Neural cell (in vitro differentiated cells): ENCODE measurements at regions not wholly inside any gene's neighbourhood (a gene's known extent, or its start where the extent isn't known, plus 50 kb on each side); places are given as distances from the start of the nearest gene placed in this dataset.

Experiments used
- H2AFZ ChIP-seq: fragments of 200-600, 300-800 bp; sonication (generic), shearing (Covaris generic); 2 replicates; pipeline ENCODE4 v1.6.0; 2014; ENCODE audit warnings: low read depth, mild to moderate bottlenecking, antibody characterized with exemption, low read length, moderate library complexity
- H3F3A ChIP-seq: fragments of 200-600 bp; shearing (Covaris generic); 2 replicates; pipeline ENCODE4 v1.6.1; 2016; ENCODE audit warnings: mild to moderate bottlenecking, moderate library complexity, mixed read lengths, antibody characterized with exemption, low read length; ENCODE audit not compliant: insufficient read depth, poor library complexity, severe bottlenecking
- H3K27ac ChIP-seq: fragments of 200-600, 300-800 bp; sonication (generic), shearing (Covaris generic); 2 replicates; pipeline ENCODE4 v1.5.1; 2014; ENCODE audit warnings: mild to moderate bottlenecking, low read length, moderate library complexity
- H3K27me3 ChIP-seq: fragments of 300-800, 200-600 bp; sonication (generic), shearing (Covaris generic); 2 replicates; pipeline ENCODE4 v1.6.0; 2014; ENCODE audit warnings: mild to moderate bottlenecking, low read depth, low read length, moderate library complexity; ENCODE audit not compliant: insufficient read depth
- H3K36me3 ChIP-seq: fragments of 300-800, 200-600 bp; sonication (generic), shearing (Covaris generic); 2 replicates; pipeline ENCODE4 v1.5.1; 2014; ENCODE audit warnings: mild to moderate bottlenecking, antibody characterized with exemption, low read length, moderate library complexity; ENCODE audit not compliant: insufficient read depth
- H3K4me2 ChIP-seq: fragments of 300-800, 200-600 bp; sonication (generic), shearing (Covaris generic); 2 replicates; pipeline ENCODE4 v1.6.0; 2014; ENCODE audit warnings: mild to moderate bottlenecking, low read length
- H3K4me3 ChIP-seq: fragments of 300-800, 200-600 bp; sonication (generic), shearing (Covaris generic); 2 replicates; pipeline ENCODE4 v1.5.1; 2014; ENCODE audit warnings: mild to moderate bottlenecking, low read length, moderate library complexity
- H3K79me2 ChIP-seq: fragments of 200-600 bp; shearing (Covaris generic); replicated peaks from 2 replicates; pipeline ENCODE4 v1.6.0; 2014; ENCODE audit warnings: mild to moderate bottlenecking, low read length, moderate library complexity; ENCODE audit not compliant: insufficient read depth
- H3K9ac ChIP-seq: fragments of 300-800, 200-600 bp; sonication (generic), shearing (Covaris generic); 2 replicates; pipeline ENCODE4 v1.6.1; 2016; ENCODE audit warnings: mild to moderate bottlenecking, low read length, mixed read lengths
- H3K9me2 ChIP-seq: fragments of 200-600 bp; shearing (Covaris generic); 2 replicates; pipeline ENCODE4 v1.6.1; 2016; ENCODE audit warnings: mild to moderate bottlenecking, low read length, mixed read lengths; ENCODE audit not compliant: insufficient read depth
- H3K9me3 ChIP-seq: fragments of 200-600, 300-800 bp; sonication (generic), shearing (Covaris generic); 2 replicates; pipeline ENCODE4 v1.6.1; 2016; ENCODE audit warnings: mild to moderate bottlenecking, mixed run types, low read length, moderate library complexity, mixed read lengths
- H4K20me1 ChIP-seq: fragments of 200-600 bp; shearing (Covaris generic); 2 replicates; pipeline ENCODE4 v1.6.1; 2016; ENCODE audit warnings: mild to moderate bottlenecking, mixed run types; ENCODE audit not compliant: insufficient read depth
- CTCF ChIP-seq: fragments of 450-650 bp; IDR thresholded peaks from 2 replicates; pipeline ENCODE4 v1.5.1; 2014; ENCODE audit warnings: antibody characterized with exemption, mild to moderate bottlenecking, moderate library complexity; ENCODE audit not compliant: poor library complexity, severe bottlenecking
- EP300 ChIP-seq: fragments of 450-650 bp; conservative IDR thresholded peaks from 2 replicates; pipeline ENCODE4 v1.6.1; 2014; ENCODE audit warnings: antibody characterized with exemption, mild to moderate bottlenecking, moderate library complexity; ENCODE audit not compliant: poor library complexity, severe bottlenecking
- EZH2 ChIP-seq: fragments of 200-600, 300-800 bp; shearing (Covaris generic), sonication (generic); IDR thresholded peaks from 2 replicates; pipeline ENCODE4 v1.6.1; 2014; ENCODE audit warnings: antibody characterized with exemption, low read length, borderline replicate concordance, mild to moderate bottlenecking; ENCODE audit not compliant: insufficient read depth, poor library complexity, severe bottlenecking
- MXI1 ChIP-seq: fragments of 450-650 bp; conservative IDR thresholded peaks from 2 replicates; pipeline ENCODE4 v1.6.1; 2014; ENCODE audit warnings: antibody characterized with exemption, mild to moderate bottlenecking; ENCODE audit not compliant: poor library complexity, severe bottlenecking
- POLR2AphosphoS5 ChIP-seq: IDR thresholded peaks from 2 replicates; pipeline ENCODE4 v1.6.1; 2012
- RAD21 ChIP-seq: fragments of 450-650 bp; conservative IDR thresholded peaks from 2 replicates; pipeline ENCODE4 v1.6.1; 2014; ENCODE audit warnings: antibody characterized with exemption, mild to moderate bottlenecking, moderate library complexity
- REST ChIP-seq: IDR thresholded peaks from 2 replicates; pipeline ENCODE4 v1.6.1; 2012; ENCODE audit warnings: borderline replicate concordance
- TAF1 ChIP-seq: IDR thresholded peaks from 2 replicates; pipeline ENCODE4 v1.6.1; 2012; ENCODE audit warnings: low read depth

- Histone ChIP-seq H3K27ac (no peak overlapping the region), H3K9me2 (no peaks in the 10 kb centered on the region), H3K9ac (no peak overlapping the region), H3K79me2 (no peaks in the 10 kb centered on the region), H3K4me3 (no peak overlapping the region), H4K20me1 (no peaks in the 10 kb centered on the region), H2AFZ (no peak overlapping the region), H3K4me2 (no peak overlapping the region), H3K36me3 (no peaks in the 10 kb centered on the region), H3F3A (no peaks in the 10 kb centered on the region), H3K9me3 (no peaks in the 10 kb centered on the region), H3K27me3 (no peaks in the 10 kb centered on the region)
- no peak for TF ChIP-seq TAF1
- no peak for TF ChIP-seq REST
- no peak for TF ChIP-seq MXI1
- TF ChIP-seq EZH2, result no peak
- TF ChIP-seq POLR2AphosphoS5, result no peak
These were observed 98.0 kb downstream of the CRPPA start for GRCh38 chr7:16323313-16323712.

DNA sequence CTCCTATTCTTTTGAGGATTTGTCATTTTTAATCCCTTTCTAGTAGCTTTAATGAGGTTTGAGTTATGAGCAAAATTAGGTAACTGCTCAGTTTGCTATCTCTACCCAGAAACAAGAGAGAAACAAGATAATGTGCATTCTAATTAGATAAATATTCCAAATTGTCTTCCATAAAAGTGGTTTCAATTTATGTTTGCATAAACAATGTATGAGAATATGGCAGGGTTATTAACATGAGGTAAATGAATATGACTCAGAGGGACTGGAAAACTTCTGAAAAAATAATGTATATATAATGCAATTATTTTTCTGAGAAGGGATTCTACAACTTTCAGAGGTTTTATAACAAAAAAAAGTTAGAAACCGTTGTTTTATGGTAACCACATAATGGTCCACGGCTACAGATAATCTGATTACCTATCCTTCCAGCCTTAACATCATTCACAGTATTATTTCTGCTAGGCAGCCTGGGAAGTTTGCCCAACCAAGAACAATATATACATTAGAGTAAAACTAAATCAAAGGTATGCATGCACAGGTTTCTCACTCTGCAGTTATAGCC, 101.2 kb downstream of the CRPPA start:
- H3K27ac ChIP-seq, result no peak overlapping the region
- no peaks in the 10 kb centered on the region for H3K9me2 ChIP-seq
- no peak overlapping the region for H3K9ac ChIP-seq
- H3F3A ChIP-seq, result no peaks in the 10 kb centered on the region
- no peaks in the 10 kb centered on the region for H3K79me2 ChIP-seq
- no peaks in the 10 kb centered on the region for H3K9me3 ChIP-seq
- no peaks in the 10 kb centered on the region for H4K20me1 ChIP-seq
- no peaks in the 10 kb centered on the region for H3K27me3 ChIP-seq
- no peak overlapping the region for H3K4me2 ChIP-seq
- TF ChIP-seq TAF1 (no peak), POLR2AphosphoS5 (no peak), RAD21 (no peak), MXI1 (no peak), EZH2 (no peak), REST (no peak), EP300 (no peak), CTCF (no peak)
- H3K36me3 ChIP-seq, result no peaks in the 10 kb centered on the region
- H2AFZ ChIP-seq, result no peak overlapping the region
- no peak overlapping the region for H3K4me3 ChIP-seq
